KOPT-K1 (cell line): ENCODE measurements at regions not wholly inside any gene's neighbourhood (a gene's known extent, or its start where the extent isn't known, plus 50 kb on each side); places are given as distances from the start of the nearest gene placed in this dataset.

Source experiments
- H3K27ac ChIP-seq: fragments of 200-600 bp; sonication (generic); 2 replicates; pipeline ENCODE4 v1.5.1; 2016; ENCODE audit warnings: antibody characterized with exemption, mild to moderate bottlenecking, low read depth, low read length; ENCODE audit not compliant: poor library complexity, severe bottlenecking
- H3K36me3 ChIP-seq: fragments of 200-600 bp; sonication (generic); 2 replicates; pipeline ENCODE4 v1.5.1; 2017; ENCODE audit warnings: antibody characterized with exemption, mild to moderate bottlenecking, low read length, moderate library complexity; ENCODE audit not compliant: insufficient read depth
- H3K9me3 ChIP-seq: fragments of 200-600 bp; sonication (generic); 2 replicates; pipeline ENCODE4 v1.5.1; 2017; ENCODE audit warnings: antibody characterized with exemption, low read length, mild to moderate bottlenecking; ENCODE audit not compliant: insufficient read depth, poor library complexity, severe bottlenecking

GRCh38 chr10:130770018-130770630 lies 541.4 kb downstream of the TCERG1L start:
- H3K9me3 ChIP-seq, result peaks cover 13% of the 10 kb centered on the region
- no peaks in the 10 kb centered on the region for H3K36me3 ChIP-seq
- no peak overlapping the region for H3K27ac ChIP-seq

GRCh38 chr10:130771491-130771946 lies 540.0 kb downstream of the TCERG1L start:
- no peak overlapping the region for H3K27ac ChIP-seq
- no peaks in the 10 kb centered on the region for H3K36me3 ChIP-seq
- peaks cover 13% of the 10 kb centered on the region for H3K9me3 ChIP-seq

DNA sequence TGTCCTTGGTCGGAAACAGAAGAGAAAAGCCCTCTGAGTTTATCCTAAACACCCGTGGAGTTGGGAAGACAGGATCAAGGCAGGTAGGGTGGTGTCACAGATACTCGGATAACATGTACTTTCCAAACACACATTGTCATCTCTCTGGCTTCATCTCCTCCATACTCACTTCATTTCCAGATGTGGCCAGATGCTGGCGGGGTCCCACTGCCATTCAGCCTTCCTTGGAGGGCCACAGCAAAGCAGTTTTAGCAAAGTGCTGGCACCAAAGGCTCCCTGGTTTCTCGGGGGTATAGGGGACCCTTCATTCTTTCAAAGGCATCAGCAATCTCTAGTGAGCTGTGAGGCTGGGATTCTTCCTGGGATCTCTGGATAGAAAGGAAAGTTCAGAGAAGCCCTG lies 539.5 kb downstream of the TCERG1L start:
- Histone ChIP-seq H3K9me3 (peaks cover 10% of the 10 kb centered on the region), H3K27ac (no peak overlapping the region), H3K36me3 (no peaks in the 10 kb centered on the region)

DNA sequence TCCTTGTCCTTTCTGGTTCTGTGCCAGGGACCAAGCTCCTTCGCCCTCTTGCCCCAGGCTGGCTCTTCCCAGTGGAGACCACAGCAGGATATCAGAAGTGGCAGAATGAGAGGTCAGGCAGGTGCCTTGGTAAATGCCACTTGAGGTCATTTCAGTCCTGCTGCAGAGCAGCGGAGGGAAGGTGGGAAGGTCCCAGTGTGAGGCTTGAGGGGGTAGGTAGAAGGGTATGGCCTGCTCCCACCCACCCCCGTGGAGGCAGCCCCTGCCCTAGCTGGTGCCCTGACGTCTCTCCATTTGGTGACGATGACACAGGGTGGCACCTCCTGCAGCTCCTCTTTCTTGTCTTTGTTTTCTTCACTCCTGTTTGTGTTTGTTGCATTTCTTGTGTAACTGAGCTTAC lies 538.8 kb downstream of the TCERG1L start:
- Histone ChIP-seq H3K9me3 (peaks cover 4% of the 10 kb centered on the region), H3K27ac (no peak overlapping the region)

GRCh38 chr10:130773941-130774340 lies 537.6 kb downstream of the TCERG1L start:
- Histone ChIP-seq H3K9me3 (no peaks in the 10 kb centered on the region), H3K36me3 (no peaks in the 10 kb centered on the region), H3K27ac (no peak overlapping the region)

More for the DNA sequence above, 538.8 kb downstream of the TCERG1L start:
- no peaks in the 10 kb centered on the region for H3K36me3 ChIP-seq

- Histone ChIP-seq H3K9me3 (no peaks in the 10 kb centered on the region), H3K27ac (no peak overlapping the region), H3K36me3 (no peaks in the 10 kb centered on the region)
Observed at GRCh38 chr10:130774871-130775270, 536.6 kb downstream of the TCERG1L start.

- Histone ChIP-seq H3K27ac (no peak overlapping the region), H3K36me3 (no peaks in the 10 kb centered on the region), H3K9me3 (no peaks in the 10 kb centered on the region)
Observed at GRCh38 chr10:130775311-130775710, 536.2 kb downstream of the TCERG1L start.

DNA sequence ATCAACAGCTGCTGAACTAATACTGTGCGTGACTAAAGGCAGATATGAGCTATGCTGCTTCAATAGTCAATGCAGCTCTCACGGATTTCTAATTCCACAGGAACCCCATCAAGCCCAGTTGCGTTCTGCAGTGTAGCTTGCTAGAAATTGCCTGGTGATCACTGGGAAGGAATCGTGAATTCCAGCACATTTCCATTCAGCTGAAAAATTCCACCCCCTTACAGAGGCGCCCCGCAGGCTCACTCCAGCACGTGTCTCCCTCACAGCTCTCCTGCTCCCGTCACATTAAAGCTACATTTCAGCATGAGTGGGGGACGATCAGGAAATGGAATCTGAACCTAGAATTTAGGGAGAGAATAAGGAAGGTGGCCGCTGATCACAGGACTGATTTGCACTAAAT lies 534.8 kb downstream of the TCERG1L start:
- H3K27ac ChIP-seq, result no peak overlapping the region
- no peaks in the 10 kb centered on the region for H3K36me3 ChIP-seq

GRCh38 chr10:130777507-130778165 lies 533.9 kb downstream of the TCERG1L start:
- H3K9me3 ChIP-seq, result no peaks in the 10 kb centered on the region
- H3K27ac ChIP-seq, result no peak overlapping the region
- no peaks in the 10 kb centered on the region for H3K36me3 ChIP-seq

More for the DNA sequence above, 534.8 kb downstream of the TCERG1L start:
- no peaks in the 10 kb centered on the region for H3K9me3 ChIP-seq

- Histone ChIP-seq H3K9me3 (no peaks in the 10 kb centered on the region), H3K27ac (no peak overlapping the region), H3K36me3 (no peaks in the 10 kb centered on the region)
Observed at GRCh38 chr10:130778166-130778545, 533.4 kb downstream of the TCERG1L start.

DNA sequence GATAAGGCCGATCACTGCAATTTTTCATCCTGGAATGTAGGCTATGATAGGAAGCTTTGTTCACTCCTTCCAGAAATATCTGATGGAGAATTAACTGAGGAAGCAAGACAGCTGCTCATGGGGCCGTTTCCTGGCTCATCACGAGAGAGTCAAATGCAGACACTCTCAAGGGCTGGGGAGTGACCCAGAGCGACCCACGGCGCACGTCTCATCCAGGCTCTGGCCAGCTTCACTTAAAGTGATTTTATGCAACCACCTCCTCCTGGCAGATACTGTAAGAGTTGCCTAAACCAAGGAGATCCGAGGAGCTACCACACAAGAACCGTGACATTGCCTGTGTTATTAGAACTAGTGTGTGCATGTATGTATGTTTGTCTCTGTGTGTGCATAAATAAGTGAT lies 530.8 kb downstream of the TCERG1L start:
- H3K27ac ChIP-seq, result no peak overlapping the region
- no peaks in the 10 kb centered on the region for H3K9me3 ChIP-seq
- H3K36me3 ChIP-seq, result no peaks in the 10 kb centered on the region

GRCh38 chr10:130781206-130781605 lies 530.3 kb downstream of the TCERG1L start:
- Histone ChIP-seq H3K36me3 (no peaks in the 10 kb centered on the region), H3K27ac (no peak overlapping the region), H3K9me3 (no peaks in the 10 kb centered on the region)

DNA sequence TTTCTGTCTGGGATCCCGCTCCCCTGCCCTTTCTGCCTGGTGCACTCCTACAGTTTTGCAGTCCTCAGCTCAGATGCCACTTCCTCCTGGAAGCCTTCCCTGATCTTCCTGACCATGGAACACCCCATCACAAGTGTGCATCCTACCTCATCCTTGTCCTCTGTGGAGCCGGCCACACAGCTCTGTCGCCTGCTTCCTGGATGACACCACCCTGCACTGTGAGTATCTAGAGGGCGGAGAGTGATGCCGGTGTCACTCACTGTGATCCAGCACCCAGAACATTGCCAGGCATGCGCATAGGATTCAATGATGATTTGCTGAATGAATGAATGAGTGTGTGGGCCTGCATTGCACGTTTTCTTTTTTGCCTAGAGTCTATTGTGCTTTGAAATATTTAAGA lies 529.9 kb downstream of the TCERG1L start:
- H3K9me3 ChIP-seq, result no peaks in the 10 kb centered on the region
- H3K36me3 ChIP-seq, result no peaks in the 10 kb centered on the region
- H3K27ac ChIP-seq, result no peak overlapping the region

- Histone ChIP-seq H3K9me3 (no peaks in the 10 kb centered on the region), H3K27ac (no peak overlapping the region), H3K36me3 (no peaks in the 10 kb centered on the region)
Observed at GRCh38 chr10:130782467-130782866, 529.1 kb downstream of the TCERG1L start.

DNA sequence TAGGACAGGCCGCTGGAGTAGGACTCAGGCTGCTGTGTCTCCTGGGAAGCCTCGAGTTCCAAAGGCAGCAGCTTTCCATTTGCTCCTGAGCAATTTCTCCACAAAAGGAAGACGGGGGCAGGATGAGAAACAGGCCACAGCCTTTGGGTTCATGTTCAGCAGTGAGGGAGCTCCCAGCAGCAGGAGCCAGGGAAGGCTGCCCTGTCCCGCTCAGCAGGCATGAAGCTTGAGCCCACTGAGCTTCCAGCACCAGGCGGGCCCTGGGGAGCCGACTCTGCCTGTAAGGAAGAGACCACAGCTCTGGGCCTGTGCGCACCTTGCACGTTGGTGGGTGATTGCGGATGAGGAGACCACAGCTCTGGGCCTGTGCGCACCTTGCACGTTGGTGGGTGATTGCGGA lies 527.2 kb downstream of the TCERG1L start:
- H3K36me3 ChIP-seq, result no peaks in the 10 kb centered on the region

GRCh38 chr10:130786365-130786966 lies 525.1 kb downstream of the TCERG1L start:
- Histone ChIP-seq H3K36me3 (no peaks in the 10 kb centered on the region), H3K27ac (no peak overlapping the region), H3K9me3 (no peaks in the 10 kb centered on the region)

More for the DNA sequence above, 527.2 kb downstream of the TCERG1L start:
- Histone ChIP-seq H3K9me3 (no peaks in the 10 kb centered on the region), H3K27ac (no peak overlapping the region)
